ENCODE measurements at regions not wholly inside any gene's neighbourhood (a gene's known extent, or its start where the extent isn't known, plus 50 kb on each side); places are given as distances from the start of the nearest gene placed in this dataset.
"Not testable (repeated sequence)": the region's sequence is repeated elsewhere in the genome, so short reads cannot be mapped to it uniquely, and the experiment has no call there.

DNA sequence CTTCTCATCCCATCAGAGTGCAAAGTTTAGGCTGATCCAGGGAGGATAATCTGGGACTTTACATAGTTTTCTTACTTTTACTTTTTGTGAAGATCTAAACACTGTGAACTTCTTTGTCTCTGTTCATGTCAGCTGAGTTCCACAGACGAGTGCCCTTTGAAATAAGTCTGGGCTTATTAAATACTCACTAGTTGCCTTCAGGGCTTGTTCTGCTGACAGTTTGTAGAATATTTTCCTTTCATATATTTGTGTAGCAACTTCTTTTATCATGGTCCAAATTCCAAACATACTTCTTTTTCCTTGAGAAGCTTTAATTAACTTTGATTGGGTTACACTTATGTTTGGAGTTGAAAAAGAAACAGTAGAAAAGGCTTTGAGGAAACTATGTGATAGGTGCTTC lies 109.6 kb downstream of the SH2D1A start:
- Histone ChIP-seq H3K36me3 (ENCODE audit: control insufficient read depth in 4 of 4, insufficient read depth in 3 of 4, low read depth in 1 of 4, low read length in 3 of 4) (no peaks in the 10 kb centered on the region), H3K4me1 (ENCODE audit: control insufficient read depth in 4 of 4, insufficient read depth in 4 of 4, low read length in 3 of 4) (no peaks in the 10 kb centered on the region), H3K9me3 (ENCODE audit: control insufficient read depth in 4 of 4, low read length in 3 of 4) (no peaks in the 10 kb centered on the region), H3K27ac (ENCODE audit: low read depth in 1 of 2, low read length in 2 of 2) (no peak overlapping the region), H3K9ac (ENCODE audit: low read depth in 1 of 2, low read length in 2 of 2) (no peak overlapping the region), H3K27me3 (ENCODE audit: control insufficient read depth in 4 of 4, insufficient read depth in 4 of 4, low read length in 3 of 4) (no peaks in the 10 kb centered on the region), H3K4me3 (ENCODE audit: low read depth in 1 of 3, low read length in 3 of 3) (no peak overlapping the region)
- 78% methylated on average over 1 of the region's 1 CpG for WGBS
- DNase-seq (ENCODE audit: low spot score): no peak
- TF ChIP-seq, protein P1, sequence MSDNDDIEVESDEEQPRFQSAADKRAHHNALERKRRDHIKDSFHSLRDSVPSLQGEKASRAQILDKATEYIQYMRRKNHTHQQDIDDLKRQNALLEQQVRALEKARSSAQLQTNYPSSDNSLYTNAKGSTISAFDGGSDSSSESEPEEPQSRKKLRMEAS (IDR thresholded peaks at IDR 0.05): no peak
- TF ChIP-seq, protein P2, sequence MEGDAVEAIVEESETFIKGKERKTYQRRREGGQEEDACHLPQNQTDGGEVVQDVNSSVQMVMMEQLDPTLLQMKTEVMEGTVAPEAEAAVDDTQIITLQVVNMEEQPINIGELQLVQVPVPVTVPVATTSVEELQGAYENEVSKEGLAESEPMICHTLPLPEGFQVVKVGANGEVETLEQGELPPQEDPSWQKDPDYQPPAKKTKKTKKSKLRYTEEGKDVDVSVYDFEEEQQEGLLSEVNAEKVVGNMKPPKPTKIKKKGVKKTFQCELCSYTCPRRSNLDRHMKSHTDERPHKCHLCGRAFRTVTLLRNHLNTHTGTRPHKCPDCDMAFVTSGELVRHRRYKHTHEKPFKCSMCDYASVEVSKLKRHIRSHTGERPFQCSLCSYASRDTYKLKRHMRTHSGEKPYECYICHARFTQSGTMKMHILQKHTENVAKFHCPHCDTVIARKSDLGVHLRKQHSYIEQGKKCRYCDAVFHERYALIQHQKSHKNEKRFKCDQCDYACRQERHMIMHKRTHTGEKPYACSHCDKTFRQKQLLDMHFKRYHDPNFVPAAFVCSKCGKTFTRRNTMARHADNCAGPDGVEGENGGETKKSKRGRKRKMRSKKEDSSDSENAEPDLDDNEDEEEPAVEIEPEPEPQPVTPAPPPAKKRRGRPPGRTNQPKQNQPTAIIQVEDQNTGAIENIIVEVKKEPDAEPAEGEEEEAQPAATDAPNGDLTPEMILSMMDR (IDR thresholded peaks at IDR 0.05; ENCODE audit: low read depth, low read length, missing input control): no peak
- TF ChIP-seq FOXA1 (IDR thresholded peaks at IDR 0.05): no peak
- no peak for TF ChIP-seq HNF4G (IDR thresholded peaks at IDR 0.05)
- TF ChIP-seq RXRA (IDR thresholded peaks at IDR 0.05): no peak

DNA sequence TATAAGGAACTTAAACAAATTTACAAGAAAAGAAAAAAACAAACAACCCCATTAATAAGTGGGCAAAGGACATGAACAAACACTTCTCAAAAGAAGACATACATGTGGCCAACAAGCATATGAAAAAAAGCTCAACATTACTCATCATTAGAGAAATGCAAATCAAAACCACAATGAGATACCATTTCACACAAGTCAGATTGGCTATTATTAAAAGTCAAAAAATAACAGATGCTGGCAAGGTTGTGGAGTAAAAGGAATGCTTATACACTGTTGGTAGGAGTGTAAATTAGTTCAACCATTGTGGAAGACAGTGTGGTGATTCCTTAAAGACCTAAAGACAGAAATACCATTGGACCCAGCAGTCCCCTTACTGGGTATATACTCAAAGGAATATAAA lies 113.5 kb downstream of the SH2D1A start:
- DNase-seq (ENCODE audit: low spot score); H3K4me3 ChIP-seq (ENCODE audit: low read depth in 1 of 3, low read length in 3 of 3); H3K4me1 ChIP-seq (ENCODE audit: control insufficient read depth in 4 of 4, insufficient read depth in 4 of 4, low read length in 3 of 4); H3K27me3 ChIP-seq (ENCODE audit: control insufficient read depth in 4 of 4, insufficient read depth in 4 of 4, low read length in 3 of 4); H3K9ac ChIP-seq (ENCODE audit: low read depth in 1 of 2, low read length in 2 of 2); H3K36me3 ChIP-seq (ENCODE audit: control insufficient read depth in 4 of 4, insufficient read depth in 3 of 4, low read depth in 1 of 4, low read length in 3 of 4); H3K9me3 ChIP-seq (ENCODE audit: control insufficient read depth in 4 of 4, low read length in 3 of 4); H3K27ac ChIP-seq (ENCODE audit: low read depth in 1 of 2, low read length in 2 of 2): not testable (repeated sequence)

DNA sequence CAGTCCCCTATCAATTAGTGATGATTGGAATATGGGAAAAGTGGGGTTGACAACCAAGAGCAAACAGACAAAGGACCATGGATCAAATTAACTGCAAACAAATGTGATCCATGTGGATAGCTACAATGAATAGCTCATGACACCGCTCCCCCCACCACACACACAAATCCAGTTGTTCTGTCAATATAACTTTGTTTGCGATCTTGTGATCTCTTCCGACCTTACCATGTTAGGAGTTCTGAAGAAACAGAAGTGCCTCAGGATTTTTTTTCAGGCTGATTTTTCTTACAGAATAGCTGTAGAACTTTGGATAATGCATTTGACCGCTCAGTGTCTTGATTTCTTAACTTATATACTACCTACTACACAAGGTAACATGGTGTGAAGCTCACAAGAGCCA lies 116.6 kb downstream of the SH2D1A start:
- WGBS: 90% methylated on average over 4 of the region's 4 CpGs
- H3K9ac ChIP-seq (ENCODE audit: low read depth in 1 of 2, low read length in 2 of 2): no peak overlapping the region

More for the DNA sequence above, 116.6 kb downstream of the SH2D1A start:
- no peaks in the 10 kb centered on the region for H3K36me3 ChIP-seq (ENCODE audit: control insufficient read depth in 4 of 4, insufficient read depth in 3 of 4, low read depth in 1 of 4, low read length in 3 of 4)
- no peak overlapping the region for H3K27ac ChIP-seq (ENCODE audit: low read depth in 1 of 2, low read length in 2 of 2)
- H3K27me3 ChIP-seq (ENCODE audit: control insufficient read depth in 4 of 4, insufficient read depth in 4 of 4, low read length in 3 of 4): no peaks in the 10 kb centered on the region
- no peak for DNase-seq (ENCODE audit: low spot score)
- TF ChIP-seq, protein P2 (IDR thresholded peaks at IDR 0.05; ENCODE audit: low read depth, low read length, missing input control): no peak
- TF ChIP-seq YY1 (IDR thresholded peaks at IDR 0.05): no peak
- TF ChIP-seq RXRA (IDR thresholded peaks at IDR 0.05): no peak
- TF ChIP-seq FOXA2 (IDR thresholded peaks at IDR 0.05): no peak
- TF ChIP-seq, protein P3, sequence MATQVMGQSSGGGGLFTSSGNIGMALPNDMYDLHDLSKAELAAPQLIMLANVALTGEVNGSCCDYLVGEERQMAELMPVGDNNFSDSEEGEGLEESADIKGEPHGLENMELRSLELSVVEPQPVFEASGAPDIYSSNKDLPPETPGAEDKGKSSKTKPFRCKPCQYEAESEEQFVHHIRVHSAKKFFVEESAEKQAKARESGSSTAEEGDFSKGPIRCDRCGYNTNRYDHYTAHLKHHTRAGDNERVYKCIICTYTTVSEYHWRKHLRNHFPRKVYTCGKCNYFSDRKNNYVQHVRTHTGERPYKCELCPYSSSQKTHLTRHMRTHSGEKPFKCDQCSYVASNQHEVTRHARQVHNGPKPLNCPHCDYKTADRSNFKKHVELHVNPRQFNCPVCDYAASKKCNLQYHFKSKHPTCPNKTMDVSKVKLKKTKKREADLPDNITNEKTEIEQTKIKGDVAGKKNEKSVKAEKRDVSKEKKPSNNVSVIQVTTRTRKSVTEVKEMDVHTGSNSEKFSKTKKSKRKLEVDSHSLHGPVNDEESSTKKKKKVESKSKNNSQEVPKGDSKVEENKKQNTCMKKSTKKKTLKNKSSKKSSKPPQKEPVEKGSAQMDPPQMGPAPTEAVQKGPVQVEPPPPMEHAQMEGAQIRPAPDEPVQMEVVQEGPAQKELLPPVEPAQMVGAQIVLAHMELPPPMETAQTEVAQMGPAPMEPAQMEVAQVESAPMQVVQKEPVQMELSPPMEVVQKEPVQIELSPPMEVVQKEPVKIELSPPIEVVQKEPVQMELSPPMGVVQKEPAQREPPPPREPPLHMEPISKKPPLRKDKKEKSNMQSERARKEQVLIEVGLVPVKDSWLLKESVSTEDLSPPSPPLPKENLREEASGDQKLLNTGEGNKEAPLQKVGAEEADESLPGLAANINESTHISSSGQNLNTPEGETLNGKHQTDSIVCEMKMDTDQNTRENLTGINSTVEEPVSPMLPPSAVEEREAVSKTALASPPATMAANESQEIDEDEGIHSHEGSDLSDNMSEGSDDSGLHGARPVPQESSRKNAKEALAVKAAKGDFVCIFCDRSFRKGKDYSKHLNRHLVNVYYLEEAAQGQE (IDR thresholded peaks at IDR 0.05): no peak
- no peak for TF ChIP-seq RAD21 (IDR thresholded peaks at IDR 0.05)
- TF ChIP-seq FOXA1 (IDR thresholded peaks at IDR 0.05): no peak
- no peak for TF ChIP-seq HNF4A (conservative IDR thresholded peaks at IDR 0.05)
- TF ChIP-seq, protein P4, sequence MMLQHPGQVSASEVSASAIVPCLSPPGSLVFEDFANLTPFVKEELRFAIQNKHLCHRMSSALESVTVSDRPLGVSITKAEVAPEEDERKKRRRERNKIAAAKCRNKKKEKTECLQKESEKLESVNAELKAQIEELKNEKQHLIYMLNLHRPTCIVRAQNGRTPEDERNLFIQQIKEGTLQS (IDR thresholded peaks at IDR 0.05): no peak
- TF ChIP-seq NR2F2 (IDR thresholded peaks at IDR 0.05): no peak
- TF ChIP-seq SP1 (IDR thresholded peaks at IDR 0.05): no peak
- TF ChIP-seq, protein P1 (IDR thresholded peaks at IDR 0.05): no peak
- TF ChIP-seq EGR1 (IDR thresholded peaks at IDR 0.05; ENCODE audit: low read depth in 2 of 2): no peak
- no peak for TF ChIP-seq TAF1 (conservative IDR thresholded peaks at IDR 0.05)
- H3K4me3 ChIP-seq (ENCODE audit: low read depth in 1 of 3, low read length in 3 of 3): no peak overlapping the region
- no peaks in the 10 kb centered on the region for H3K9me3 ChIP-seq (ENCODE audit: control insufficient read depth in 4 of 4, low read length in 3 of 4)
- H3K4me1 ChIP-seq (ENCODE audit: control insufficient read depth in 4 of 4, insufficient read depth in 4 of 4, low read length in 3 of 4): no peaks in the 10 kb centered on the region
